HL-60 (cell line): ENCODE measurements at regions not wholly inside any gene's neighbourhood (a gene's known extent, or its start where the extent isn't known, plus 50 kb on each side); places are given as distances from the start of the nearest gene placed in this dataset.

ENCODE experiments used
- DNase-seq, 2 experiments: peaks; one replicate each; pipeline ENCODE4 v3.0.0-alpha.2; 2010 to 2020; ENCODE audit warnings: low read depth in 1 of 2, low spot score in 1 of 2
- H3K27ac ChIP-seq: fragments of 250-450 bp; sonication (Bioruptor Pico); replicated peaks from 2 replicates; pipeline ENCODE4 v1.5.1; 2020; ENCODE audit warnings: mild to moderate bottlenecking, moderate library complexity
- H3K27me3 ChIP-seq: fragments of 250-450 bp; sonication (Bioruptor Pico); 2 replicates; pipeline ENCODE4 v1.5.1; 2021; ENCODE audit warnings: mild to moderate bottlenecking, moderate library complexity; ENCODE audit not compliant: insufficient read depth, poor library complexity, severe bottlenecking
- H3K4me3 ChIP-seq: replicated peaks from 2 replicates; pipeline ENCODE4 v1.5.1; 2011; ENCODE audit warnings: mild to moderate bottlenecking, control low read depth, low read length; ENCODE audit not compliant: insufficient read depth
- CTCF ChIP-seq: IDR thresholded peaks from one replicate; pipeline ENCODE4 v1.5.1; 2011; ENCODE audit warnings: low read length, control low read depth, inconsistent platforms; ENCODE audit not compliant: insufficient read depth
- GABPA ChIP-seq: IDR thresholded peaks from 2 replicates; pipeline ENCODE4 v1.6.1; 2012; ENCODE audit warnings: low read depth
- POLR2AphosphoS5 ChIP-seq: IDR thresholded peaks from 2 replicates; pipeline ENCODE4 v1.6.1; 2012; ENCODE audit warnings: low read depth
- REST ChIP-seq: IDR thresholded peaks from 2 replicates; pipeline ENCODE4 v1.6.1; 2012; ENCODE audit warnings: low read depth; ENCODE audit not compliant: insufficient replicate concordance
- SPI1 ChIP-seq: IDR thresholded peaks from 2 replicates; pipeline ENCODE4 v1.6.1; 2012; ENCODE audit warnings: low read depth, mild to moderate bottlenecking, borderline replicate concordance

GRCh38 chr3:26763723-26764122, 141.2 kb downstream of the LRRC3B start:
- Histone ChIP-seq H3K27ac (no peak overlapping the region), H3K4me3 (no peak overlapping the region), H3K27me3 (no peaks in the 10 kb centered on the region)
- DNase-seq, result no peak
- no peak for TF ChIP-seq POLR2AphosphoS5
- no peak for TF ChIP-seq GABPA
- no peak for TF ChIP-seq REST
- no peak for TF ChIP-seq SPI1
- TF ChIP-seq CTCF, result no peak

GRCh38 chr3:26766031-26766430, 143.5 kb downstream of the LRRC3B start:
- no peaks in the 10 kb centered on the region for H3K27me3 ChIP-seq
- no peak for TF ChIP-seq SPI1
- no peak for TF ChIP-seq GABPA
- no peak for TF ChIP-seq POLR2AphosphoS5
- H3K27ac ChIP-seq, result no peak overlapping the region
- no peak for DNase-seq
- H3K4me3 ChIP-seq, result no peak overlapping the region

- H3K4me3 ChIP-seq, result no peak overlapping the region
- H3K27me3 ChIP-seq, result no peaks in the 10 kb centered on the region
- TF ChIP-seq CTCF, result no peak
- no peak for TF ChIP-seq GABPA
- no peak for TF ChIP-seq POLR2AphosphoS5
- TF ChIP-seq SPI1, result no peak
- no peak for TF ChIP-seq REST
- H3K27ac ChIP-seq, result no peak overlapping the region
- DNase-seq, result no peak
These were observed 145.6 kb downstream of the LRRC3B start for GRCh38 chr3:26768068-26768651.

- TF ChIP-seq SPI1 (peak; percentile 81), REST (no peak)
These were observed 177.2 kb downstream of the LRRC3B start for GRCh38 chr3:26799679-26800317.

More at GRCh38 chr3:26799679-26800317, 177.2 kb downstream of the LRRC3B start:
- Histone ChIP-seq H3K27ac (no peak overlapping the region), H3K4me3 (no peak overlapping the region), H3K27me3 (no peaks in the 10 kb centered on the region)
- peak in 1 of 2 experiments; percentile 4 for DNase-seq
